K562 (cell line): ENCODE measurements at regions not wholly inside any gene's neighbourhood (a gene's known extent, or its start where the extent isn't known, plus 50 kb on each side); places are given as distances from the start of the nearest gene placed in this dataset.

Experiments used
- ATAC-seq: fragments of 200-7000 bp; cut with Tn5 transposase; 3 replicates; pipeline ENCODE4 v1.9.1; 2020; ENCODE audit warnings: moderate library complexity
- BruUV-seq: library from RNA; stranded (reverse); fragments of 400-500 nt; replicated peaks from 2 replicates; lab custom pipeline; 2021; lab: Mats Ljungman, UMichigan
- CTCF ChIA-PET: fragments of 300-600 bp; formaldehyde crosslinking; extraction: SDS; loops from one replicate; lab custom pipeline; 2021; ENCODE audit warnings: low intra/inter-chr PET ratio; lab: Yijun Ruan, JAX
- POLR2A ChIA-PET: fragments of 300-600, 350-650 bp; sonication (Branson Sonifier 250); formaldehyde crosslinking; extraction: SDS; loops from one replicate; lab custom pipeline; 2021; ENCODE audit warnings: antibody characterized with exemption, inconsistent platforms; lab: Yijun Ruan, JAX
- DNase-seq, 4 experiments: peaks; one replicate each; pipeline versions ENCODE4 v3.0.0 to v3.0.0-alpha.2; 2011 to 2018; ENCODE audit warnings: low spot score in 3 of 4, mixed read lengths in 3 of 4; ENCODE audit errors: extremely low read depth in 1 of 4
- FAIRE-seq: peaks from 2 replicates; lab custom pipeline; 2011; peaks lifted over from hg19 to GRCh38; lab: Jason Lieb, UNC
- H2AFZ ChIP-seq: 2 replicates; pipeline ENCODE4 v1.6.0; 2011; ENCODE audit warnings: low read depth, low read length, control low read depth, inconsistent platforms
- H3K27ac ChIP-seq: fragments of 200-600 bp; 3 replicates; pipeline ENCODE4 v1.8.0; 2011; ENCODE audit warnings: low read depth, mild to moderate bottlenecking, control low read depth, inconsistent platforms, low read length, moderate library complexity, mixed read lengths; ENCODE audit errors: extremely low read depth
- H3K27me3 ChIP-seq, 2 experiments: fragments of 300-600 bp in 1 of 2; 2 replicates in 1 of 2; 3 replicates in 1 of 2; pipeline versions ENCODE4 v1.6.0 to v1.8.0; 2011; ENCODE audit warnings: inconsistent platforms in 2 of 2, low read length in 2 of 2, mild to moderate bottlenecking in 1 of 2, mixed read lengths in 1 of 2, moderate library complexity in 1 of 2; ENCODE audit not compliant: control insufficient read depth in 2 of 2, insufficient read depth in 2 of 2
- H3K36me3 ChIP-seq: fragments of 300-600 bp; 3 replicates; pipeline ENCODE4 v1.8.0; 2011; ENCODE audit warnings: mild to moderate bottlenecking, low read length, inconsistent platforms; ENCODE audit not compliant: control insufficient read depth, insufficient read depth
- H3K4me1 ChIP-seq, 2 experiments: fragments of 200-600 bp in 1 of 2; replicated peaks in 1 of 2; 2 replicates in 1 of 2; 3 replicates in 1 of 2; pipeline versions ENCODE4 v1.5.1 to v1.8.0; 2011; ENCODE audit warnings: inconsistent platforms in 2 of 2, low read length in 2 of 2, mild to moderate bottlenecking in 1 of 2, mixed read lengths in 1 of 2, moderate library complexity in 1 of 2; ENCODE audit not compliant: control insufficient read depth in 2 of 2, insufficient read depth in 2 of 2
- H3K4me2 ChIP-seq: 2 replicates; pipeline ENCODE4 v1.6.1; 2011; ENCODE audit warnings: low read length, control low read depth, inconsistent platforms, mixed read lengths; ENCODE audit not compliant: insufficient read depth
- H3K4me3 ChIP-seq: fragments of 200-600 bp; sonication (generic), shearing (Covaris generic); 2 replicates; pipeline ENCODE4 v1.5.1; 2016; ENCODE audit warnings: control low read depth, inconsistent platforms
- H3K79me2 ChIP-seq: fragments of 200-600 bp; 3 replicates; pipeline ENCODE4 v1.8.0; 2011; ENCODE audit warnings: low read length, inconsistent platforms; ENCODE audit not compliant: control insufficient read depth, insufficient read depth
- H3K9ac ChIP-seq, 2 experiments: 2 replicates each; pipeline versions ENCODE4 v1.6.0 to v1.6.1; 2011; ENCODE audit warnings: low read depth in 2 of 2, low read length in 2 of 2, control low read depth in 1 of 2, inconsistent platforms in 1 of 2, mild to moderate bottlenecking in 1 of 2, mixed read lengths in 1 of 2; ENCODE audit not compliant: insufficient read depth in 1 of 2
- H3K9me1 ChIP-seq: one replicate; pipeline ENCODE4 v1.6.0; 2011; ENCODE audit warnings: inconsistent platforms, mild to moderate bottlenecking, low read length, moderate library complexity; ENCODE audit not compliant: control insufficient read depth, insufficient read depth
- H3K9me3 ChIP-seq: replicated peaks from 2 replicates; pipeline ENCODE4 v1.5.1; 2011; ENCODE audit warnings: low read depth, low read length, inconsistent platforms; ENCODE audit not compliant: control insufficient read depth, insufficient read depth
- H4K20me1 ChIP-seq: replicated peaks from 2 replicates; pipeline ENCODE4 v1.6.1; 2011; ENCODE audit warnings: low read length, inconsistent platforms, mixed read lengths; ENCODE audit not compliant: control insufficient read depth, insufficient read depth
- HNRNPL ChIP-seq: fragments of 200-400 bp; formaldehyde crosslinking; IDR thresholded peaks from 2 replicates; pipeline ENCODE4 v1.6.1; 2017; ENCODE audit warnings: low read depth, mild to moderate bottlenecking, low read length
- JUND ChIP-seq, 2 experiments: IDR thresholded peaks; 2 replicates in 1 of 2; 3 replicates in 1 of 2; pipeline ENCODE4 v1.6.1; 2011; ENCODE audit warnings: borderline replicate concordance in 2 of 2, low read depth in 2 of 2, low read length in 2 of 2, improper control_type of control experiment in 1 of 2, missing biosample characterization in 1 of 2, missing genetic modification characterization in 1 of 2, missing genetic modification reagents in 1 of 2
- MEIS2 ChIP-seq: fragments of 450-650 bp; IDR thresholded peaks from 2 replicates; pipeline ENCODE4 v1.6.1; 2014; ENCODE audit warnings: mild to moderate bottlenecking; ENCODE audit not compliant: partially characterized antibody
- NRF1 ChIP-seq, 2 experiments: fragments of 450-650 bp; IDR thresholded peaks in 1 of 2; conservative IDR thresholded peaks in 1 of 2; 2 replicates each; pipeline ENCODE4 v1.6.1; 2014; ENCODE audit warnings: mild to moderate bottlenecking in 2 of 2
- NUFIP1 ChIP-seq: fragments of 450-650 bp; IDR thresholded peaks from 2 replicates; pipeline ENCODE4 v1.6.1; 2018; ENCODE audit not compliant: partially characterized antibody
- PHF21A ChIP-seq: fragments of 450-650 bp; IDR thresholded peaks from 2 replicates; pipeline ENCODE4 v1.6.1; 2017; ENCODE audit warnings: low read depth, borderline replicate concordance
- SMAD3 ChIP-seq: fragments of 450-650 bp; formaldehyde crosslinking; conservative IDR thresholded peaks from 2 replicates; pipeline ENCODE4 v1.4.0; 2020; ENCODE audit warnings: mild to moderate bottlenecking
- SRSF7 ChIP-seq: fragments of 200-400 bp; formaldehyde crosslinking; optimal IDR thresholded peaks from 2 replicates; pipeline ENCODE3; 2017; ENCODE audit warnings: mild to moderate bottlenecking, low read depth, low read length
- ZNF239 ChIP-seq: fragments of 250-450 bp; sonication (Bioruptor Pico); IDR thresholded peaks from 2 replicates; pipeline ENCODE4 v1.4.0; 2020; ENCODE audit warnings: mild to moderate bottlenecking
- ZNF551 ChIP-seq: fragments of 250-450 bp; sonication (Bioruptor Pico); IDR thresholded peaks from 2 replicates; pipeline ENCODE4 v1.5.0; 2021; ENCODE audit warnings: mild to moderate bottlenecking, moderate library complexity
- WGBS: fragments of 100-300 bp; shearing (Covaris generic); methylation state at CpG from one replicate; pipeline ENCODE4 v1.1.6; 2016; ENCODE audit warnings: low coverage, mixed read lengths; ENCODE audit not compliant: insufficient coverage; ENCODE audit errors: missing lambda C conversion rate; 5-methylcytosine and 5-hydroxymethylcytosine counted together
- in situ Hi-C: fragments of 300-500 bp; cut with MboI; formaldehyde crosslinking; loops from 4 replicates; pipeline ENCODE4 v1.15.0; 2018; ENCODE audit warnings: inconsistent platforms, mixed read lengths
- intact Hi-C: fragments of 100-400 bp; cut with micrococcal nuclease; formaldehyde crosslinking; loops from 2 replicates; pipeline ENCODE4 v1.14.2; 2022
- TF ChIP-seq, protein P1 (sequence below): fragments of 250-450 bp; sonication (Bioruptor Pico); IDR thresholded peaks from 2 replicates; pipeline ENCODE4 v1.8.0; 2021; ENCODE audit warnings: moderate library complexity, mild to moderate bottlenecking, inconsistent platforms
- TF ChIP-seq, protein P2 (sequence below): sonication (generic); formaldehyde crosslinking; IDR thresholded peaks from 2 replicates; pipeline ENCODE4 v1.8.0; 2023; ENCODE audit warnings: mild to moderate bottlenecking, missing genetic modification reagents
- TF ChIP-seq, protein P3 (sequence below): sonication (generic); formaldehyde crosslinking; IDR thresholded peaks from 2 replicates; pipeline ENCODE4 v1.8.0; 2022; ENCODE audit warnings: mild to moderate bottlenecking, missing genetic modification reagents

GRCh38 chr10:44207160-44207559 lies 177.7 kb downstream of the CXCL12 start (continued):
- TF ChIP-seq MEIS2 (no peak), ZNF551 (no peak), SRSF7 (no peak), NUFIP1 (no peak), ZNF239 (CRISPR knock-in tag) (no peak), SMAD3 (CRISPR knock-in tag) (no peak), JUND (IDR thresholded peaks at IDR 0.05; ENCODE audit: borderline replicate concordance, low read depth, low read length) (no peak), JUND (tag; IDR thresholded peaks at IDR 0.05; ENCODE audit: borderline replicate concordance, low read depth, low read length) (no peak)
- TF ChIP-seq, protein P1, sequence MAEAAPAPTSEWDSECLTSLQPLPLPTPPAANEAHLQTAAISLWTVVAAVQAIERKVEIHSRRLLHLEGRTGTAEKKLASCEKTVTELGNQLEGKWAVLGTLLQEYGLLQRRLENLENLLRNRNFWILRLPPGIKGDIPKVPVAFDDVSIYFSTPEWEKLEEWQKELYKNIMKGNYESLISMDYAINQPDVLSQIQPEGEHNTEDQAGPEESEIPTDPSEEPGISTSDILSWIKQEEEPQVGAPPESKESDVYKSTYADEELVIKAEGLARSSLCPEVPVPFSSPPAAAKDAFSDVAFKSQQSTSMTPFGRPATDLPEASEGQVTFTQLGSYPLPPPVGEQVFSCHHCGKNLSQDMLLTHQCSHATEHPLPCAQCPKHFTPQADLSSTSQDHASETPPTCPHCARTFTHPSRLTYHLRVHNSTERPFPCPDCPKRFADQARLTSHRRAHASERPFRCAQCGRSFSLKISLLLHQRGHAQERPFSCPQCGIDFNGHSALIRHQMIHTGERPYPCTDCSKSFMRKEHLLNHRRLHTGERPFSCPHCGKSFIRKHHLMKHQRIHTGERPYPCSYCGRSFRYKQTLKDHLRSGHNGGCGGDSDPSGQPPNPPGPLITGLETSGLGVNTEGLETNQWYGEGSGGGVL, result no peak

GRCh38 chr10:44206127-44206818 lies 178.6 kb downstream of the CXCL12 start:
- CTCF ChIA-PET, result no interaction called here
- Histone ChIP-seq H3K4me1 (no peaks in the 10 kb centered on the region), H2AFZ (no peak overlapping the region), H3K9ac (no peak overlapping the region), H4K20me1 (no peaks in the 10 kb centered on the region), H3K4me2 (no peak overlapping the region), H3K9me1 (no peaks in the 10 kb centered on the region), H3K79me2 (no peaks in the 10 kb centered on the region), H3K9me3 (no peaks in the 10 kb centered on the region), H3K4me3 (no peak overlapping the region), H3K27ac (no peak overlapping the region), H3K36me3 (no peaks in the 10 kb centered on the region), H3K27me3 (peaks cover 7 to 20% of the 10 kb centered on the region in 2 experiments; a peak in 3 of 5 replicates)
- intact Hi-C loops, result no loop called here
- in situ Hi-C loops, result no loop called here
- DNase-seq, result no peak
- WGBS, result 4% methylated on average over 25 of the region's 25 CpGs
- no peak for ATAC-seq
- POLR2A ChIA-PET, result interaction anchor here (0.7 kb wide), 1 partner anchor 10 kb away, joined by 3 read pairs; no protein-coding TSS in a partner anchor
- FAIRE-seq, result peak; percentile 6
- no TSS peak for BruUV-seq
- TF ChIP-seq PHF21A, result no peak
- TF ChIP-seq HNRNPL, result no peak
- TF ChIP-seq, protein P2, sequence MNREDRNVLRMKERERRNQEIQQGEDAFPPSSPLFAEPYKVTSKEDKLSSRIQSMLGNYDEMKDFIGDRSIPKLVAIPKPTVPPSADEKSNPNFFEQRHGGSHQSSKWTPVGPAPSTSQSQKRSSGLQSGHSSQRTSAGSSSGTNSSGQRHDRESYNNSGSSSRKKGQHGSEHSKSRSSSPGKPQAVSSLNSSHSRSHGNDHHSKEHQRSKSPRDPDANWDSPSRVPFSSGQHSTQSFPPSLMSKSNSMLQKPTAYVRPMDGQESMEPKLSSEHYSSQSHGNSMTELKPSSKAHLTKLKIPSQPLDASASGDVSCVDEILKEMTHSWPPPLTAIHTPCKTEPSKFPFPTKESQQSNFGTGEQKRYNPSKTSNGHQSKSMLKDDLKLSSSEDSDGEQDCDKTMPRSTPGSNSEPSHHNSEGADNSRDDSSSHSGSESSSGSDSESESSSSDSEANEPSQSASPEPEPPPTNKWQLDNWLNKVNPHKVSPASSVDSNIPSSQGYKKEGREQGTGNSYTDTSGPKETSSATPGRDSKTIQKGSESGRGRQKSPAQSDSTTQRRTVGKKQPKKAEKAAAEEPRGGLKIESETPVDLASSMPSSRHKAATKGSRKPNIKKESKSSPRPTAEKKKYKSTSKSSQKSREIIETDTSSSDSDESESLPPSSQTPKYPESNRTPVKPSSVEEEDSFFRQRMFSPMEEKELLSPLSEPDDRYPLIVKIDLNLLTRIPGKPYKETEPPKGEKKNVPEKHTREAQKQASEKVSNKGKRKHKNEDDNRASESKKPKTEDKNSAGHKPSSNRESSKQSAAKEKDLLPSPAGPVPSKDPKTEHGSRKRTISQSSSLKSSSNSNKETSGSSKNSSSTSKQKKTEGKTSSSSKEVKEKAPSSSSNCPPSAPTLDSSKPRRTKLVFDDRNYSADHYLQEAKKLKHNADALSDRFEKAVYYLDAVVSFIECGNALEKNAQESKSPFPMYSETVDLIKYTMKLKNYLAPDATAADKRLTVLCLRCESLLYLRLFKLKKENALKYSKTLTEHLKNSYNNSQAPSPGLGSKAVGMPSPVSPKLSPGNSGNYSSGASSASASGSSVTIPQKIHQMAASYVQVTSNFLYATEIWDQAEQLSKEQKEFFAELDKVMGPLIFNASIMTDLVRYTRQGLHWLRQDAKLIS (CRISPR knock-in tag), result no peak
- no peak for TF ChIP-seq NRF1 (conservative IDR thresholded peaks at IDR 0.05 in 1 of 2, IDR thresholded peaks at IDR 0.05 in 1 of 2)
- TF ChIP-seq, protein P3, sequence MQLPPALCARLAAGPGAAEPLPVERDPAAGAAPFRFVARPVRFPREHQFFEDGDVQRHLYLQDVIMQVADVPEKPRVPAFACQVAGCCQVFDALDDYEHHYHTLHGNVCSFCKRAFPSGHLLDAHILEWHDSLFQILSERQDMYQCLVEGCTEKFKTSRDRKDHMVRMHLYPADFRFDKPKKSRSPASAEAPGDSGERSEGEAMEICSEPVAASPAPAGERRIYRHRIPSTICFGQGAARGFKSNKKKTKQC (CRISPR knock-in tag), result no peak
